DND-41 (cell line): ENCODE measurements at regions not wholly inside any gene's neighbourhood (a gene's known extent, or its start where the extent isn't known, plus 50 kb on each side); places are given as distances from the start of the nearest gene placed in this dataset.

Source experiments
- ATAC-seq: fragments of 200-7000 bp; cut with Tn5 transposase; 3 replicates; pipeline ENCODE4 v1.9.1; 2021; ENCODE audit warnings: low read depth; ENCODE audit not compliant: insufficient read depth
- DNase-seq: peaks from one replicate; pipeline ENCODE4 v3.0.0-alpha.2; 2020
- H2AFZ ChIP-seq: 2 replicates; pipeline ENCODE4 v1.6.0; 2012; ENCODE audit warnings: low read depth, low read length
- H3K27ac ChIP-seq: 2 replicates; pipeline ENCODE4 v1.5.1; 2012; ENCODE audit warnings: low read length, inconsistent platforms
- H3K27me3 ChIP-seq: fragments of 200-600 bp; sonication (generic); 2 replicates; pipeline ENCODE4 v1.6.0; 2012; ENCODE audit warnings: low read length, mild to moderate bottlenecking, inconsistent platforms; ENCODE audit not compliant: insufficient read depth, poor library complexity
- H3K36me3 ChIP-seq: 2 replicates; pipeline ENCODE4 v1.5.1; 2012; ENCODE audit warnings: low read length, inconsistent platforms; ENCODE audit not compliant: insufficient read depth
- H3K4me1 ChIP-seq: 2 replicates; pipeline ENCODE4 v1.5.1; 2012; ENCODE audit warnings: mild to moderate bottlenecking, low read length; ENCODE audit not compliant: insufficient read depth
- H3K4me2 ChIP-seq: 2 replicates; pipeline ENCODE4 v1.6.0; 2012; ENCODE audit warnings: mild to moderate bottlenecking, moderate library complexity, low read length, inconsistent platforms; ENCODE audit not compliant: insufficient read depth
- H3K4me3 ChIP-seq, 2 experiments: fragments of 200-600 bp in 1 of 2; shearing (Covaris generic) in 1 of 2; 2 replicates each; pipeline ENCODE4 v1.5.1; 2012 to 2016; ENCODE audit warnings: inconsistent platforms in 2 of 2, low read length in 2 of 2, mild to moderate bottlenecking in 2 of 2, low read depth in 1 of 2, moderate library complexity in 1 of 2
- H3K79me2 ChIP-seq: 2 replicates; pipeline ENCODE4 v1.6.0; 2012; ENCODE audit warnings: low read length, inconsistent platforms; ENCODE audit not compliant: insufficient read depth
- H3K9ac ChIP-seq: 2 replicates; pipeline ENCODE4 v1.6.0; 2012; ENCODE audit warnings: low read depth, mild to moderate bottlenecking, inconsistent platforms, low read length, moderate library complexity
- H3K9me3 ChIP-seq: 2 replicates; pipeline ENCODE4 v1.5.1; 2012; ENCODE audit warnings: low read length, moderate library complexity, mild to moderate bottlenecking, inconsistent platforms; ENCODE audit not compliant: insufficient read depth, severe bottlenecking
- H4K20me1 ChIP-seq: 2 replicates; pipeline ENCODE4 v1.6.0; 2012; ENCODE audit warnings: low read length; ENCODE audit not compliant: insufficient read depth
- CTCF ChIP-seq: IDR thresholded peaks from 2 replicates; pipeline ENCODE4 v1.5.1; 2012; ENCODE audit warnings: borderline replicate concordance, low read length, moderate library complexity, mild to moderate bottlenecking; ENCODE audit not compliant: poor library complexity, severe bottlenecking; ENCODE audit errors: extremely low read depth
- EZH2 ChIP-seq: IDR thresholded peaks from 3 replicates; pipeline ENCODE4 v1.6.1; 2012; ENCODE audit warnings: borderline replicate concordance, low read depth, mild to moderate bottlenecking, moderate library complexity, low read length, inconsistent platforms; ENCODE audit not compliant: severe bottlenecking

DNA sequence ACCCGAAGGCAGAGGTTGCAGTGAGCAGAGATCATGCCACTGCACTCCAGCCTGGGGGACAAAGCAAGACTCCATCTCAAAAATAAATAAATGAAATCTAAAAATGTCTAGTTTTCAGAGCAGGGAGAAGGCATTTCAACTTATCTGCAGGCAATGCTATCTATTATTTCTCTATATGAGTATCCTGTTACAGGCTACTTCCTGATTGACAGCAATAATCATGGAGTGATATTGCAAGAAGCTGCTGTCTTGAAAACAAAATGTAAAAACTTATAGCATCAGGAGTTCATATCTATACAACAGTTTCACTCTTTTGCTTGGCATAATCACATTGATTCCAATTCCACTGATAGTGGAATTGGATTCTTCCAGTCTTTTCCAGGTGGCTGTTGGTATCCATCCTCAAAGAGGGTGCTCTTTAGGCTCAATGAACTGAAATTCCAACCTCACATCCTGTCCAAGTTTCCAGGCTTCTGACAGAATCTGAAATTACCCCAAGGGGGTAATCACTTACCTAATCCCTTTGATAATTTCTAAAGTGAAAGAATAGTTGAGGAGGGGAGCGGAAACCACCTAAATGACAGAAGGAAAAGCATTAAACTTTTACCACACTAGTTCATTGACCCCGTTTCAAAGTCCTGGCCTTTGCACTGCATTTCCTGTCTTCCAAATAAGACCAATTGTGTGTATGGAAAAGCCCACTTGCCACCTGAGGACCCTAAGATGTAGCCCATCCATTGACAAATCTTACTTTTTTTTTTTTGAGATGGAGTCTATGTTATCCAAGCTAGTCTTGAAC, 107.6 kb downstream of the GLUL start:
- Histone ChIP-seq H3K36me3 (no peaks in the 10 kb centered on the region), H3K27me3 (no peaks in the 10 kb centered on the region), H3K9ac (no peak overlapping the region), H3K4me1 (0 out of 2 replicates have a peak, but pooled peaks cover 2% of the 10 kb centered on the region), H3K4me2 (no peak overlapping the region), H3K27ac (no peak overlapping the region), H3K79me2 (no peaks in the 10 kb centered on the region), H2AFZ (no peak overlapping the region), H3K4me3 (no peak overlapping the region), H4K20me1 (no peaks in the 10 kb centered on the region), H3K9me3 (no peaks in the 10 kb centered on the region)
- no peak for TF ChIP-seq EZH2
- no peak for TF ChIP-seq CTCF
- DNase-seq, result no peak
- no peak for ATAC-seq

GRCh38 chr1:182281541-182281940, 110.0 kb downstream of the GLUL start:
- ATAC-seq (no peak), DNase-seq (no peak)
- Histone ChIP-seq H3K79me2 (no peaks in the 10 kb centered on the region), H3K4me3 (no peak overlapping the region), H3K9me3 (no peaks in the 10 kb centered on the region), H3K27me3 (no peaks in the 10 kb centered on the region), H2AFZ (no peak overlapping the region), H3K9ac (no peak overlapping the region), H3K27ac (no peak overlapping the region), H3K4me2 (no peak overlapping the region), H3K36me3 (no peaks in the 10 kb centered on the region), H4K20me1 (no peaks in the 10 kb centered on the region), H3K4me1 (0 out of 2 replicates have a peak, but pooled peaks cover 2% of the 10 kb centered on the region)
- TF ChIP-seq CTCF (no peak), EZH2 (no peak)

- no peak overlapping the region for H3K4me3 ChIP-seq
- H4K20me1 ChIP-seq, result no peaks in the 10 kb centered on the region
- H3K4me2 ChIP-seq, result no peak overlapping the region
- no peaks in the 10 kb centered on the region for H3K36me3 ChIP-seq
- no peaks in the 10 kb centered on the region for H3K9me3 ChIP-seq
- no peak overlapping the region for H2AFZ ChIP-seq
- DNase-seq (no peak), ATAC-seq (no peak)
- no peak overlapping the region for H3K9ac ChIP-seq
- H3K79me2 ChIP-seq, result no peaks in the 10 kb centered on the region
- no peaks in the 10 kb centered on the region for H3K27me3 ChIP-seq
- no peak overlapping the region for H3K27ac ChIP-seq
- 0 out of 2 replicates have a peak, but pooled peaks cover 2% of the 10 kb centered on the region for H3K4me1 ChIP-seq
- TF ChIP-seq CTCF (no peak), EZH2 (no peak)
Measured at GRCh38 chr1:182280504-182280900, 111.1 kb downstream of the GLUL start.
